ENCODE measurements at regions not wholly inside any gene's neighbourhood (a gene's known extent, or its start where the extent isn't known, plus 50 kb on each side); places are given as distances from the start of the nearest gene placed in this dataset.

- Histone ChIP-seq H3K36me3 (ENCODE audit: control insufficient read depth, insufficient read depth, low read length) (no peaks in the 10 kb centered on the region), H3K4me3 (ENCODE audit: insufficient read depth, low read depth, low read length, poor library complexity, severe bottlenecking) (no peak overlapping the region), H3K27ac (ENCODE audit: insufficient read depth, low read length, poor library complexity, severe bottlenecking) (no peak overlapping the region), H3K27me3 (replicated peaks; ENCODE audit: control insufficient read depth, insufficient read depth, low read length, poor library complexity, severe bottlenecking) (no peaks in the 10 kb centered on the region), H3K9me3 (ENCODE audit: control insufficient read depth, low read length) (peaks cover 7% of the 10 kb centered on the region), H3K4me1 (ENCODE audit: control insufficient read depth, insufficient read depth, low read length, poor library complexity, severe bottlenecking) (no peaks in the 10 kb centered on the region)
- DNase-seq = no peak
Measured at GRCh38 chr2:194985258-194985657, 671.8 kb upstream of the SLC39A10 start.

GRCh38 chr2:194962254-194962653, 694.8 kb upstream of the SLC39A10 start:
- no peak overlapping the region for H3K4me3 ChIP-seq (ENCODE audit: insufficient read depth, low read depth, low read length, poor library complexity, severe bottlenecking)
- DNase-seq = no peak
- no peaks in the 10 kb centered on the region for H3K27me3 ChIP-seq (replicated peaks; ENCODE audit: control insufficient read depth, insufficient read depth, low read length, poor library complexity, severe bottlenecking)
- H3K27ac ChIP-seq (ENCODE audit: insufficient read depth, low read length, poor library complexity, severe bottlenecking) = no peak overlapping the region
- H3K4me1 ChIP-seq (ENCODE audit: control insufficient read depth, insufficient read depth, low read length, poor library complexity, severe bottlenecking) = no peaks in the 10 kb centered on the region
- no peaks in the 10 kb centered on the region for H3K36me3 ChIP-seq (ENCODE audit: control insufficient read depth, insufficient read depth, low read length)
- no peaks in the 10 kb centered on the region for H3K9me3 ChIP-seq (ENCODE audit: control insufficient read depth, low read length)

- Histone ChIP-seq H3K9me3 (ENCODE audit: control insufficient read depth, low read length) (no peaks in the 10 kb centered on the region), H3K36me3 (ENCODE audit: control insufficient read depth, insufficient read depth, low read length) (no peaks in the 10 kb centered on the region), H3K27me3 (replicated peaks; ENCODE audit: control insufficient read depth, insufficient read depth, low read length, poor library complexity, severe bottlenecking) (no peaks in the 10 kb centered on the region), H3K27ac (ENCODE audit: insufficient read depth, low read length, poor library complexity, severe bottlenecking) (no peak overlapping the region), H3K4me3 (ENCODE audit: insufficient read depth, low read depth, low read length, poor library complexity, severe bottlenecking) (no peak overlapping the region), H3K4me1 (ENCODE audit: control insufficient read depth, insufficient read depth, low read length, poor library complexity, severe bottlenecking) (no peaks in the 10 kb centered on the region)
- no peak for DNase-seq
Measured at GRCh38 chr2:194954218-194954617, 702.8 kb upstream of the SLC39A10 start.

- H3K4me3 ChIP-seq (ENCODE audit: insufficient read depth, low read depth, low read length, poor library complexity, severe bottlenecking) = no peak overlapping the region
- no peaks in the 10 kb centered on the region for H3K9me3 ChIP-seq (ENCODE audit: control insufficient read depth, low read length)
- no peaks in the 10 kb centered on the region for H3K27me3 ChIP-seq (replicated peaks; ENCODE audit: control insufficient read depth, insufficient read depth, low read length, poor library complexity, severe bottlenecking)
- H3K36me3 ChIP-seq (ENCODE audit: control insufficient read depth, insufficient read depth, low read length) = no peaks in the 10 kb centered on the region
- DNase-seq = no peak
- H3K4me1 ChIP-seq (ENCODE audit: control insufficient read depth, insufficient read depth, low read length, poor library complexity, severe bottlenecking) = no peaks in the 10 kb centered on the region
- no peak overlapping the region for H3K27ac ChIP-seq (ENCODE audit: insufficient read depth, low read length, poor library complexity, severe bottlenecking)
Measured at GRCh38 chr2:194946826-194947225, 710.2 kb upstream of the SLC39A10 start.

- H3K27ac ChIP-seq (ENCODE audit: insufficient read depth, low read length, poor library complexity, severe bottlenecking) = no peak overlapping the region
- no peaks in the 10 kb centered on the region for H3K4me1 ChIP-seq (ENCODE audit: control insufficient read depth, insufficient read depth, low read length, poor library complexity, severe bottlenecking)
- no peaks in the 10 kb centered on the region for H3K9me3 ChIP-seq (ENCODE audit: control insufficient read depth, low read length)
- DNase-seq = no peak
- H3K36me3 ChIP-seq (ENCODE audit: control insufficient read depth, insufficient read depth, low read length) = no peaks in the 10 kb centered on the region
- no peaks in the 10 kb centered on the region for H3K27me3 ChIP-seq (replicated peaks; ENCODE audit: control insufficient read depth, insufficient read depth, low read length, poor library complexity, severe bottlenecking)
- no peak overlapping the region for H3K4me3 ChIP-seq (ENCODE audit: insufficient read depth, low read depth, low read length, poor library complexity, severe bottlenecking)
Measured at GRCh38 chr2:194938066-194938465, 719.0 kb upstream of the SLC39A10 start.

- no peaks in the 10 kb centered on the region for H3K27me3 ChIP-seq (replicated peaks; ENCODE audit: control insufficient read depth, insufficient read depth, low read length, poor library complexity, severe bottlenecking)
- no peak for DNase-seq
- H3K36me3 ChIP-seq (ENCODE audit: control insufficient read depth, insufficient read depth, low read length) = no peaks in the 10 kb centered on the region
- H3K27ac ChIP-seq (ENCODE audit: insufficient read depth, low read length, poor library complexity, severe bottlenecking) = no peak overlapping the region
- no peak overlapping the region for H3K4me3 ChIP-seq (ENCODE audit: insufficient read depth, low read depth, low read length, poor library complexity, severe bottlenecking)
- H3K9me3 ChIP-seq (ENCODE audit: control insufficient read depth, low read length) = no peaks in the 10 kb centered on the region
- no peaks in the 10 kb centered on the region for H3K4me1 ChIP-seq (ENCODE audit: control insufficient read depth, insufficient read depth, low read length, poor library complexity, severe bottlenecking)
Measured at GRCh38 chr2:194927489-194927888, 729.5 kb upstream of the SLC39A10 start.

GRCh38 chr2:194926873-194927272, 730.2 kb upstream of the SLC39A10 start:
- H3K4me1 ChIP-seq (ENCODE audit: control insufficient read depth, insufficient read depth, low read length, poor library complexity, severe bottlenecking) = no peaks in the 10 kb centered on the region
- no peaks in the 10 kb centered on the region for H3K27me3 ChIP-seq (replicated peaks; ENCODE audit: control insufficient read depth, insufficient read depth, low read length, poor library complexity, severe bottlenecking)
- H3K36me3 ChIP-seq (ENCODE audit: control insufficient read depth, insufficient read depth, low read length) = no peaks in the 10 kb centered on the region
- no peaks in the 10 kb centered on the region for H3K9me3 ChIP-seq (ENCODE audit: control insufficient read depth, low read length)
- DNase-seq = no peak
- H3K4me3 ChIP-seq (ENCODE audit: insufficient read depth, low read depth, low read length, poor library complexity, severe bottlenecking) = no peak overlapping the region
- H3K27ac ChIP-seq (ENCODE audit: insufficient read depth, low read length, poor library complexity, severe bottlenecking) = no peak overlapping the region

- no peak overlapping the region for H3K27ac ChIP-seq (ENCODE audit: insufficient read depth, low read length, poor library complexity, severe bottlenecking)
- H3K9me3 ChIP-seq (ENCODE audit: control insufficient read depth, low read length) = no peaks in the 10 kb centered on the region
- H3K27me3 ChIP-seq (replicated peaks; ENCODE audit: control insufficient read depth, insufficient read depth, low read length, poor library complexity, severe bottlenecking) = no peaks in the 10 kb centered on the region
- DNase-seq = no peak
- H3K4me1 ChIP-seq (ENCODE audit: control insufficient read depth, insufficient read depth, low read length, poor library complexity, severe bottlenecking) = no peaks in the 10 kb centered on the region
- no peaks in the 10 kb centered on the region for H3K36me3 ChIP-seq (ENCODE audit: control insufficient read depth, insufficient read depth, low read length)
- H3K4me3 ChIP-seq (ENCODE audit: insufficient read depth, low read depth, low read length, poor library complexity, severe bottlenecking) = no peak overlapping the region
Measured at GRCh38 chr2:194925742-194926141, 731.3 kb upstream of the SLC39A10 start.

GRCh38 chr2:194917519-194917918, 739.5 kb upstream of the SLC39A10 start:
- no peaks in the 10 kb centered on the region for H3K4me1 ChIP-seq (ENCODE audit: control insufficient read depth, insufficient read depth, low read length, poor library complexity, severe bottlenecking)
- H3K4me3 ChIP-seq (ENCODE audit: insufficient read depth, low read depth, low read length, poor library complexity, severe bottlenecking) = no peak overlapping the region
- H3K9me3 ChIP-seq (ENCODE audit: control insufficient read depth, low read length) = no peaks in the 10 kb centered on the region
- no peak for DNase-seq
- H3K27ac ChIP-seq (ENCODE audit: insufficient read depth, low read length, poor library complexity, severe bottlenecking) = no peak overlapping the region
- no peaks in the 10 kb centered on the region for H3K27me3 ChIP-seq (replicated peaks; ENCODE audit: control insufficient read depth, insufficient read depth, low read length, poor library complexity, severe bottlenecking)
- H3K36me3 ChIP-seq (ENCODE audit: control insufficient read depth, insufficient read depth, low read length) = no peaks in the 10 kb centered on the region

GRCh38 chr2:194915485-194915884, 741.5 kb upstream of the SLC39A10 start:
- no peak overlapping the region for H3K27ac ChIP-seq (ENCODE audit: insufficient read depth, low read length, poor library complexity, severe bottlenecking)
- DNase-seq = no peak
- no peaks in the 10 kb centered on the region for H3K36me3 ChIP-seq (ENCODE audit: control insufficient read depth, insufficient read depth, low read length)
- H3K4me1 ChIP-seq (ENCODE audit: control insufficient read depth, insufficient read depth, low read length, poor library complexity, severe bottlenecking) = no peaks in the 10 kb centered on the region
- H3K9me3 ChIP-seq (ENCODE audit: control insufficient read depth, low read length) = no peaks in the 10 kb centered on the region
- H3K4me3 ChIP-seq (ENCODE audit: insufficient read depth, low read depth, low read length, poor library complexity, severe bottlenecking) = no peak overlapping the region
- no peaks in the 10 kb centered on the region for H3K27me3 ChIP-seq (replicated peaks; ENCODE audit: control insufficient read depth, insufficient read depth, low read length, poor library complexity, severe bottlenecking)

GRCh38 chr2:194907569-194907968, 749.5 kb upstream of the SLC39A10 start:
- H3K9me3 ChIP-seq (ENCODE audit: control insufficient read depth, low read length) = no peaks in the 10 kb centered on the region
- no peak for DNase-seq
- H3K27me3 ChIP-seq (replicated peaks; ENCODE audit: control insufficient read depth, insufficient read depth, low read length, poor library complexity, severe bottlenecking) = no peaks in the 10 kb centered on the region
- H3K36me3 ChIP-seq (ENCODE audit: control insufficient read depth, insufficient read depth, low read length) = no peaks in the 10 kb centered on the region
- H3K4me3 ChIP-seq (ENCODE audit: insufficient read depth, low read depth, low read length, poor library complexity, severe bottlenecking) = no peak overlapping the region
- no peak overlapping the region for H3K27ac ChIP-seq (ENCODE audit: insufficient read depth, low read length, poor library complexity, severe bottlenecking)
- no peaks in the 10 kb centered on the region for H3K4me1 ChIP-seq (ENCODE audit: control insufficient read depth, insufficient read depth, low read length, poor library complexity, severe bottlenecking)
